ENCODE measurements at regions not wholly inside any gene's neighbourhood (a gene's known extent, or its start where the extent isn't known, plus 50 kb on each side); places are given as distances from the start of the nearest gene placed in this dataset.

DNA sequence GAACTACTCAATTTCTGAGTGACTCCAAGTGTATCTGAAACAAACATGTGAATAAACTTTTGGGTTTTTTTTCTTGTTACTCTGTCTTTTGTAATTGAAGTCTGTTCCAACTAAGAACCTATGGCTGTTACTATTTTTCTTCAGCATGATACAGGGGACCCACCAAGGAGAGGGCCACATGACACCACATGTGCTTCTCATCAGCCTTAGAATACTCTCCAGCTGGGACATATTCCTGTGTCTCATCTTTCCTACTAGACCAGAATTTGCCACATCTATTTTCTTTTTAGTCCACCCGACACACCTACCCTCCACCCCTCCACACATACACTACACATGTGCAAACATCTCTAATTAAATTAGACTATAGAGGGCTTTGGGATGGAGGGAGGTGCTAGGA, 191.7 kb upstream of the NDUFV2 start (continued):
- TF ChIP-seq CBX8 (IDR thresholded peaks at IDR 0.05; ENCODE audit: borderline replicate concordance, low read depth, low read length) (no peak), SUZ12 (IDR thresholded peaks at IDR 0.05; ENCODE audit: low read length) (no peak)

Measured in H1 (cell line).